ENCODE measurements at regions not wholly inside any gene's neighbourhood (a gene's known extent, or its start where the extent isn't known, plus 50 kb on each side); places are given as distances from the start of the nearest gene placed in this dataset.
A peak's percentile ranks its signal among the peaks of the same experiment; 100 is the strongest.
"Not testable (repeated sequence)": the region's sequence is repeated elsewhere in the genome, so short reads cannot be mapped to it uniquely, and the experiment has no call there.

DNA sequence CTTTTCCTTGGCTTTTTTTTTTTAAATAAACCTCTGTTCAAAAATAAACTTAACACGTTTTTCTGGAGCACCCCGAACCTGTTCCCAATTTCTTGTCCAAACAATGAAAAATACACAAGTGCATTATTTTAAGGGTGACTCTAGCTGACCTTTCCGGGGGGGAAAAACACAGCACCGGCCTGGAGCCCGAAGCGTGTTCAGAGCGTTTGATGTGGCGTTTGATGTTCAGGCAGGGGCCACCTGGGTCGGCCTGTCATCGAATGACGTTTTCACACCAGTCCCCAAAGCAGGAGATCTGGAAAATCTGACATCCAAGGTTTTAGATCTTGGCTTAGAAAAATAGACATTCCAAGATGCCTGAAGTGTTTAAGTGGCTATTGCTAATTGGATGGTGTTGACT is 282.1 kb downstream of the SHOX start:
- Mint-ChIP-seq H3K9me3 (peaks cover 5% of the 10 kb centered on the region), H3K27me3 (ENCODE audit: low read depth) (peaks cover 43% of the 10 kb centered on the region), H3K4me1 (no peaks in the 10 kb centered on the region), H3K36me3 (no peaks in the 10 kb centered on the region), H3K4me3 (no peak overlapping the region), H3K27ac (no peak overlapping the region)
- TF ChIP-seq, protein P1, sequence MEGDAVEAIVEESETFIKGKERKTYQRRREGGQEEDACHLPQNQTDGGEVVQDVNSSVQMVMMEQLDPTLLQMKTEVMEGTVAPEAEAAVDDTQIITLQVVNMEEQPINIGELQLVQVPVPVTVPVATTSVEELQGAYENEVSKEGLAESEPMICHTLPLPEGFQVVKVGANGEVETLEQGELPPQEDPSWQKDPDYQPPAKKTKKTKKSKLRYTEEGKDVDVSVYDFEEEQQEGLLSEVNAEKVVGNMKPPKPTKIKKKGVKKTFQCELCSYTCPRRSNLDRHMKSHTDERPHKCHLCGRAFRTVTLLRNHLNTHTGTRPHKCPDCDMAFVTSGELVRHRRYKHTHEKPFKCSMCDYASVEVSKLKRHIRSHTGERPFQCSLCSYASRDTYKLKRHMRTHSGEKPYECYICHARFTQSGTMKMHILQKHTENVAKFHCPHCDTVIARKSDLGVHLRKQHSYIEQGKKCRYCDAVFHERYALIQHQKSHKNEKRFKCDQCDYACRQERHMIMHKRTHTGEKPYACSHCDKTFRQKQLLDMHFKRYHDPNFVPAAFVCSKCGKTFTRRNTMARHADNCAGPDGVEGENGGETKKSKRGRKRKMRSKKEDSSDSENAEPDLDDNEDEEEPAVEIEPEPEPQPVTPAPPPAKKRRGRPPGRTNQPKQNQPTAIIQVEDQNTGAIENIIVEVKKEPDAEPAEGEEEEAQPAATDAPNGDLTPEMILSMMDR (IDR thresholded peaks at IDR 0.05; ENCODE audit: unreplicated experiment): no peak
- peak in 1 of 2 experiments; percentile 29 for DNase-seq (ENCODE audit: low spot score in 2 of 2, unreplicated experiment in 2 of 2)

DNA sequence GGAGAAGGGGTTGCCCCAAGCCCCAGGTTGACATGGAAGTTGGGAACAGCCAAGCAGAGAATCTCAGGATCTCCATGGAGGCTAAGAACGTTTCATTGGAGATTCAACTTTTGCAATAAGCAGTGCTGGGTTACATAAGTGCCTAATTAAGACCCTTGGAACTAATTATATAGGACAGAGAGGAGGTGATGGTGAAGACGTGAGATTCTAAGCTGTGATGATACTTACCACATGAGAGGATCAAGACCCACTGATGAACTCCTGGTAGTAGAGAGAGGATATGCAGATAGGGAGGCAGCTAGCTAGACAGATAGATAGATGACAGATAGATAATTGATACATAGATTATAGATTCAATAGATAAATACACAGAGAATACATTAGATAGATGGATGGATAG is 278.5 kb downstream of the SHOX start:
- H3K4me1 Mint-ChIP-seq; H3K9me3 Mint-ChIP-seq; DNase-seq (ENCODE audit: low spot score in 2 of 2, unreplicated experiment in 2 of 2); H3K36me3 Mint-ChIP-seq; H3K4me3 Mint-ChIP-seq; H3K27ac Mint-ChIP-seq: not testable (repeated sequence)
- peaks cover 15% of the 10 kb centered on the region for H3K27me3 Mint-ChIP-seq (ENCODE audit: low read depth)

DNA sequence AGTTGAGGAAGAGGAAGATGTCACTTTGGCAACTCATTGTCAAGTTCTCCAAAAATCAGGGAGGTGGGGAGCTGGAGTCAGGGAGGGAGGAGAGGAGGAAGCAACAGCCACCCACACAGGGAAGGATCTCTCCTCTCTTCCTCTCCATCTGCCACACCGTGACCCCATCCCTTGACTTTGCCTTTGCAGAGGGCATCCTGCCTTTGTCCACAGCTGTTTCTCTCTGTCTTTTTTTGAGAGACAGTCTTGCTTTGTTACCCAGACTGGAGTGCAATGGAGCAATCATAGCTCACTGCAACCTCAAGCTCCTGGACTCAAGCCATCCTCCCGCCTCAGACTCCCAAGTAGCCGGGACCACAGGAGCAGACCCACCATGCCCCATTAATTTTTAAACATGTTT is 276.0 kb downstream of the SHOX start:
- TF ChIP-seq, protein P1 (IDR thresholded peaks at IDR 0.05; ENCODE audit: unreplicated experiment): no peak
- no peaks in the 10 kb centered on the region for H3K4me1 Mint-ChIP-seq
- H3K36me3 Mint-ChIP-seq: no peaks in the 10 kb centered on the region
- H3K27ac Mint-ChIP-seq: no peak overlapping the region
- peaks cover 11% of the 10 kb centered on the region for H3K9me3 Mint-ChIP-seq
- H3K4me3 Mint-ChIP-seq: no peak overlapping the region
- DNase-seq (ENCODE audit: low spot score in 2 of 2, unreplicated experiment in 2 of 2): peak in 1 of 2 experiments; percentile 6
- H3K27me3 Mint-ChIP-seq (ENCODE audit: low read depth): peaks cover 10% of the 10 kb centered on the region

DNA sequence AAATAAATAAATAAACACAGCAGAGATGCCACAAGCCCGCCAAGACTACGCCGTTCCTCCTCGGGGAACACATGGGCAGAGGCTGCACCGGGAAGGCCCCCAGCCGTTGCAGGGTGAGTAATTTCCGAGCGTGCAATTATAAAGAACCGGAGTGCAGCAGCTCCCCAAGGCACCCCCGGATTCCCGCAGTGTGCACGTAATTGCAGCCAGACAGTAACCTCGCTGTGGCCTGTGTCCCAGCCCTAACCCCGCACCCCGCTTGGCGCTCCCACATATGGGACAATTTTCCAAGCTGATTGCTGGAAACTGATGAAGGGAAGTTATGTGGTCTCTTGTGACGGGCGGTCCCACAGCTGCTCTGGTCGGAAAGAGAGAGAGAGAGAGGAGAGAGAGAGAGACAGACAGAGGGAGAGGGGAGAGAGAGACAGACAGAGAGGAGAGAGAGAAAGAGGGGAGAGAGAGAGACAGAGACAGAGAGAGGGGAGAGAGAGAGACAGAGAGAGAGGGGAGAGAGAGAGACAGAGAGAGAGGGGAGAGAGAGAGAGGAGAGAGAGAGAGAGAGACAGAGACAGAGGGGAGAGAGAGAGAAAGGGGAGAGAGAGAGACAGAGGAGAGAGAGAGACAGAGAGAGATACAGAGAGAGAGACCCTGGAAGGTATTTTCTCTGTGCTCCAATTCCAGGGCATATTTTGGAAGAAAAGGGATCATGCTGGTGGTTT is 275.4 kb downstream of the SHOX start:
- Mint-ChIP-seq H3K36me3 (no peaks in the 10 kb centered on the region), H3K4me1 (no peaks in the 10 kb centered on the region), H3K27me3 (ENCODE audit: low read depth) (peaks cover 8% of the 10 kb centered on the region), H3K27ac (no peak overlapping the region), H3K9me3 (peaks cover 11% of the 10 kb centered on the region), H3K4me3 (no peak overlapping the region)
- TF ChIP-seq, protein P1 (IDR thresholded peaks at IDR 0.05; ENCODE audit: unreplicated experiment): no peak
- DNase-seq (ENCODE audit: low spot score in 2 of 2, unreplicated experiment in 2 of 2): peak in 1 of 2 experiments; percentile 35

DNA sequence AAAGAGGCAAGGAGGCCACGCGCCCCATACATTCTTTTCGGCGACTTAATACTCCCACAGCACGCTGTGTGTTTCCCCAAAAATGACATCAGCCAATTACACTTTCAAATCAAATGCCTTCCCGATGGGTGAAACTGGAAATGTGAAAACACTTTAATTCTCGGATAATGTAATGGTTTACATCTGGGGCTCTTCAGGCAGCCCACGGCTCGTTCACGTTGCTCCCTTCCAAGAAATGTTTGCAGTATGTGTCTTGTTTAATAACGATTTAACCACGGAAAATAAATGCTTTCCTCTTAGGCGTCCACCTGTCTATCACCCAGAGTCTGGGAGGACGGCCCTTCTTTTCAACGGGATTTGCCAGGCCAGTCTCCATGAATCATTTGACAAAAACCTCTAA is 272.5 kb downstream of the SHOX start:
- DNase-seq (ENCODE audit: low spot score in 2 of 2, unreplicated experiment in 2 of 2): no peak
- Mint-ChIP-seq H3K4me1 (no peaks in the 10 kb centered on the region), H3K27me3 (ENCODE audit: low read depth) (peaks cover 13% of the 10 kb centered on the region), H3K27ac (no peak overlapping the region), H3K9me3 (peaks cover 5% of the 10 kb centered on the region), H3K4me3 (no peak overlapping the region), H3K36me3 (no peaks in the 10 kb centered on the region)
- TF ChIP-seq, protein P1 (IDR thresholded peaks at IDR 0.05; ENCODE audit: unreplicated experiment): no peak

DNA sequence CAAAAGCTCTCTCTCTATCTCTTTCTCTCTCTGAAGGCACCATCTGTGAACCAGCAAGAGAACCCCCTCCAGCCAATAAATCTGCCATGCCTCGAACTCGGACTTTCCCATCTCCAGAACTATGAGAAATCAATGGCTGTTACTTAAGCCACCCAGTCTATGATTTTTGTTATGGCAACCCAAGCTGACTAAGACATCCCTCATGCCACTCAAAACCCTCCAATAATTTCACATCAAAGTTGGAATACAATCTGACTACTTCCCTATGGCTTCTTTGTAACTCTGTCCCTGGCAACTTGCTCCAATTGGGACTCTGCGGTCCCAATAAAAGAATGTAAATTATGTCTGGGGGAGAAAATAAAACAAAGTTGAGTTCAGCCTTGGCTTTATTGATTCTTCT is 265.7 kb downstream of the SHOX start:
- DNase-seq (ENCODE audit: low spot score in 2 of 2, unreplicated experiment in 2 of 2): no peak
- no peaks in the 10 kb centered on the region for H3K4me1 Mint-ChIP-seq
- no peaks in the 10 kb centered on the region for H3K36me3 Mint-ChIP-seq
- H3K27ac Mint-ChIP-seq: no peak overlapping the region
- H3K27me3 Mint-ChIP-seq (ENCODE audit: low read depth): peaks cover 7% of the 10 kb centered on the region
- peaks cover 44% of the 10 kb centered on the region for H3K9me3 Mint-ChIP-seq
- TF ChIP-seq, protein P1 (IDR thresholded peaks at IDR 0.05; ENCODE audit: unreplicated experiment): no peak
- no peak overlapping the region for H3K4me3 Mint-ChIP-seq
